SK-N-SH (cell line): ENCODE measurements at regions not wholly inside any gene's neighbourhood (a gene's known extent, or its start where the extent isn't known, plus 50 kb on each side); places are given as distances from the start of the nearest gene placed in this dataset.

ENCODE experiments used
- CTCF ChIA-PET: fragments of 300-600, 350-600 bp; formaldehyde crosslinking; extraction: SDS; loops from one replicate; lab custom pipeline; 2021; lab: Yijun Ruan, JAX
- POLR2A ChIA-PET: fragments of 350-600 bp; sonication (Branson Sonifier 250); formaldehyde crosslinking; extraction: SDS; loops from one replicate; lab custom pipeline; 2020; ENCODE audit warnings: antibody characterized with exemption, inconsistent platforms; lab: Yijun Ruan, JAX
- DNase-seq: peaks from one replicate; pipeline ENCODE4 v3.0.0; 2012
- H2AFZ ChIP-seq: fragments of 200-600 bp; sonication (generic); 2 replicates; pipeline ENCODE4 v1.8.1; 2016; ENCODE audit warnings: antibody characterized with exemption, mild to moderate bottlenecking, low read depth
- H3F3A ChIP-seq: fragments of 200-600 bp; sonication (generic); replicated peaks from 2 replicates; pipeline ENCODE3; 2016; ENCODE audit warnings: antibody characterized with exemption, mild to moderate bottlenecking; ENCODE audit not compliant: insufficient read depth
- H3K27ac ChIP-seq, 2 experiments: fragments of 200-500 bp in 1 of 2; fragments of 200-600 bp in 1 of 2; sonication (Bioruptor generic) in 1 of 2; sonication (generic), shearing (Covaris generic) in 1 of 2; 2 replicates each; pipeline versions ENCODE4 v1.5.1 to v1.6.1; 2014 to 2016; ENCODE audit warnings: low read depth in 2 of 2, inconsistent platforms in 1 of 2, low read length in 1 of 2, mild to moderate bottlenecking in 1 of 2, mixed read lengths in 1 of 2
- H3K27me3 ChIP-seq: fragments of 200-600 bp; sonication (generic), shearing (Covaris generic); 2 replicates; pipeline ENCODE4 v1.6.1; 2016; ENCODE audit warnings: mixed run types; ENCODE audit not compliant: insufficient read depth
- H3K36me3 ChIP-seq, 2 experiments: fragments of 200-500 bp in 1 of 2; fragments of 200-600 bp in 1 of 2; sonication (Bioruptor generic) in 1 of 2; sonication (generic) in 1 of 2; replicated peaks in 1 of 2; 2 replicates each; pipeline versions ENCODE3 to v1.5.1; 2014 to 2016; ENCODE audit warnings: low read length in 1 of 2, mild to moderate bottlenecking in 1 of 2; ENCODE audit not compliant: insufficient read depth in 2 of 2, control insufficient read depth in 1 of 2
- H3K4me1 ChIP-seq, 2 experiments: fragments of 200-500 bp in 1 of 2; fragments of 200-600 bp in 1 of 2; sonication (Bioruptor generic) in 1 of 2; sonication (generic), shearing (Covaris generic) in 1 of 2; 2 replicates each; pipeline versions ENCODE4 v1.5.1 to v1.6.1; 2014 to 2016; ENCODE audit warnings: low read depth in 1 of 2, low read length in 1 of 2, mixed run types in 1 of 2; ENCODE audit not compliant: insufficient read depth in 2 of 2, control insufficient read depth in 1 of 2
- H3K4me2 ChIP-seq: fragments of 200-600 bp; sonication (generic), shearing (Covaris generic); 2 replicates; pipeline ENCODE4 v1.6.1; 2017; ENCODE audit warnings: mixed run types
- H3K4me3 ChIP-seq, 2 experiments: fragments of 200-500 bp in 1 of 2; fragments of 200-600 bp in 1 of 2; sonication (Bioruptor generic) in 1 of 2; sonication (generic), shearing (Covaris generic) in 1 of 2; 2 replicates each; pipeline versions ENCODE4 v1.5.1 to v1.8.1; 2014 to 2016; ENCODE audit warnings: low read depth in 2 of 2, inconsistent platforms in 1 of 2, low read length in 1 of 2, mild to moderate bottlenecking in 1 of 2, mixed read lengths in 1 of 2, moderate library complexity in 1 of 2
- H3K79me2 ChIP-seq: fragments of 200-600 bp; sonication (generic); 2 replicates; pipeline ENCODE4 v1.8.1; 2017; ENCODE audit warnings: mild to moderate bottlenecking; ENCODE audit not compliant: insufficient read depth
- H3K9ac ChIP-seq: fragments of 200-600 bp; sonication (generic); 2 replicates; pipeline ENCODE4 v1.6.1; 2017; ENCODE audit warnings: mixed run types
- H3K9me2 ChIP-seq: fragments of 200-600 bp; sonication (generic); 2 replicates; pipeline ENCODE4 v1.6.1; 2017; ENCODE audit warnings: mixed run types
- H3K9me3 ChIP-seq: fragments of 200-600 bp; sonication (generic); 2 replicates; pipeline ENCODE4 v1.6.1; 2017; ENCODE audit warnings: mixed run types, mild to moderate bottlenecking, moderate library complexity
- H4K20me1 ChIP-seq: fragments of 200-600 bp; sonication (generic); 2 replicates; pipeline ENCODE4 v1.6.1; 2017; ENCODE audit warnings: mild to moderate bottlenecking, mixed run types; ENCODE audit not compliant: insufficient read depth
- ELF1 ChIP-seq: IDR thresholded peaks from 2 replicates; pipeline ENCODE4 v1.4.0; 2012
- EP300 ChIP-seq, 2 experiments: IDR thresholded peaks; 2 replicates each; pipeline versions ENCODE4 v1.4.0 to v1.6.1; 2012; ENCODE audit warnings: borderline replicate concordance in 1 of 2, low read depth in 1 of 2, low read length in 1 of 2
- GABPA ChIP-seq: IDR thresholded peaks from 2 replicates; pipeline ENCODE4 v1.4.0; 2012; ENCODE audit warnings: low read depth, mild to moderate bottlenecking
- MAX ChIP-seq: IDR thresholded peaks from 2 replicates; pipeline ENCODE4 v1.4.0; 2012; ENCODE audit warnings: low read depth
- MXI1 ChIP-seq: IDR thresholded peaks from 2 replicates; pipeline ENCODE4 v1.6.1; 2012; ENCODE audit warnings: mild to moderate bottlenecking, low read depth, low read length, improper control_type of control experiment
- POLR2AphosphoS5 ChIP-seq: IDR thresholded peaks from 2 replicates; pipeline ENCODE4 v1.6.1; 2012; ENCODE audit warnings: low read depth, low read length
- RCOR1 ChIP-seq: fragments of 150-350 bp; IDR thresholded peaks from 2 replicates; pipeline ENCODE4 v1.6.1; 2017; ENCODE audit warnings: antibody characterized with exemption, low read length
- RFX5 ChIP-seq: IDR thresholded peaks from 2 replicates; pipeline ENCODE4 v1.6.1; 2012; ENCODE audit warnings: mild to moderate bottlenecking, improper control_type of control experiment, low read length
- SIN3A ChIP-seq: IDR thresholded peaks from 2 replicates; pipeline ENCODE4 v1.6.1; 2012; ENCODE audit warnings: low read depth, mild to moderate bottlenecking, low read length, moderate library complexity, borderline replicate concordance
- SMC3 ChIP-seq: IDR thresholded peaks from 2 replicates; pipeline ENCODE4 v1.6.1; 2012; ENCODE audit warnings: low read depth, low read length, improper control_type of control experiment
- TAF1 ChIP-seq: IDR thresholded peaks from 2 replicates; pipeline ENCODE4 v1.6.1; 2012; ENCODE audit warnings: low read depth, mild to moderate bottlenecking, low read length, moderate library complexity, borderline replicate concordance
- USF1 ChIP-seq: IDR thresholded peaks from 2 replicates; pipeline ENCODE4 v1.4.0; 2012; ENCODE audit warnings: low read depth, borderline replicate concordance
- USF2 ChIP-seq: fragments of 150-350 bp; IDR thresholded peaks from 2 replicates; pipeline ENCODE4 v1.6.1; 2017; ENCODE audit warnings: antibody characterized with exemption, low read length, low read depth, borderline replicate concordance
- WGBS: methylation state at CpG from one replicate; pipeline ENCODE4 v1.1.6; 2017; ENCODE audit warnings: low lambda C conversion rate; 5-methylcytosine and 5-hydroxymethylcytosine counted together
- TF ChIP-seq, protein P1 (sequence below): IDR thresholded peaks from 2 replicates; pipeline ENCODE4 v1.4.0; 2012; ENCODE audit warnings: low read depth, borderline replicate concordance

- no peak for TF ChIP-seq USF2
Measured at GRCh38 chr2:226325526-226325925, 474.1 kb downstream of the IRS1 start (continued).

DNA sequence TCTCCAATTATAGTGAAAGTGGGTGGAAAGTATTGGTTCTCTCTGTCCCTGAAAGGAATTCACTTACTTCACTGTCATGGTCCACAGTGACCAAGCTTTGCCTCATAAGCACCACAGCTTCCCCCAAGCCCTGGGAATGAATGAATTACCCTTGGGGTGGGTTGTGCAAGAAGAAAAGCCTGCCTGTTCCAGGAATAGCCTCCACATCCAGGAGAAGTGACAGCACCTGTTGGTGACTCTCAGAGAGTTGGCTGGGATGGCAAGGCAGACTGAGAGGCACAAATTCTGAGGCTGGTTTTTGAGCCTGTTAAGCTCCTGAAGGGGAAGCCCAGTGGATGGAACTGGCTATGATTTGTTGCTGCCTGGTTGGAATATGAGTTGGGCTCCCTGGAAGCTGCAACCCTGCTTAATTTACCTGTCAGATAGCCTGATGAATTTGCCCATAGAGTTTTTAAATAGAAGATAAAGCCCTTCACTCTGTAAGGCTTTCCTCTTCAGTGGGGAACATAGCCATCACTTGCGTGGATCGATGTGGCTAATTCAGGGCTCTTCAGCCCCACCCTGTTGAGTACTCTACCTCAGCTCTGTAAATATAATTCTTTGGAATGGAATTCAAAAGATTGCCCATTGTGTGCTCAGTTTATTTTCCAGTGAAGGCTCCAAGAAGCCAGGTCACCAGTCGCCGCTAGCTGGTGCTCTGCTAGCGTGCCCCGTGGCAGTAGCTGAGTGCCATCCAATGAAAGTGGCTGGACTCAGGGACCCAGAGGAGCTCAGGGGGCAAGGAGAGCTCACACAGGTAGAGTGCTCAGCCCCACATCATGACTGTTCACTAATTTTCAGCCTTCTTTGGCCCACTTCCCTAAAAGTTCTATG is 479.3 kb downstream of the IRS1 start:
- Histone ChIP-seq H4K20me1 (no peaks in the 10 kb centered on the region), H3K4me2 (no peak overlapping the region), H3K79me2 (no peaks in the 10 kb centered on the region), H3K36me3 (no peaks in the 10 kb centered on the region), H3K9me3 (no peaks in the 10 kb centered on the region), H3K27me3 (no peaks in the 10 kb centered on the region), H3K27ac (no peak overlapping the region), H3K9ac (no peak overlapping the region), H3F3A (no peaks in the 10 kb centered on the region), H3K9me2 (no peaks in the 10 kb centered on the region), H3K4me1 (no peaks in the 10 kb centered on the region), H2AFZ (no peak overlapping the region), H3K4me3 (no peak overlapping the region)
- ChIA-PET POLR2A (no interaction called here), CTCF (interaction anchor here (1.2 kb wide), 1 partner anchor 482 kb away, joined by 4 read pairs; no protein-coding TSS in a partner anchor)
- 65% methylated on average over 6 of the region's 6 CpGs for WGBS
- no peak for TF ChIP-seq POLR2AphosphoS5
- TF ChIP-seq GABPA: no peak
- no peak for DNase-seq

- Histone ChIP-seq H3K4me2 (no peak overlapping the region), H3K4me1 (no peaks in the 10 kb centered on the region), H3K9me2 (no peaks in the 10 kb centered on the region), H4K20me1 (no peaks in the 10 kb centered on the region), H3F3A (no peaks in the 10 kb centered on the region), H2AFZ (no peak overlapping the region), H3K79me2 (no peaks in the 10 kb centered on the region), H3K27ac (no peak overlapping the region), H3K9me3 (no peaks in the 10 kb centered on the region), H3K27me3 (no peaks in the 10 kb centered on the region), H3K9ac (no peak overlapping the region), H3K36me3 (no peaks in the 10 kb centered on the region), H3K4me3 (no peak overlapping the region)
- WGBS: 25% methylated on average over 2 of the region's 2 CpGs
- ChIA-PET POLR2A (no interaction called here), CTCF (no interaction called here)
- no peak for DNase-seq
- TF ChIP-seq RCOR1 (no peak), SMC3 (no peak), SIN3A (no peak), EP300 (IDR thresholded peaks at IDR 0.05; ENCODE audit: borderline replicate concordance in 1 of 2, low read depth in 1 of 2, low read length in 1 of 2) (no peak), RFX5 (no peak), TAF1 (no peak), MXI1 (no peak), ELF1 (no peak), USF2 (no peak), USF1 (no peak), MAX (no peak)
- TF ChIP-seq, protein P1, sequence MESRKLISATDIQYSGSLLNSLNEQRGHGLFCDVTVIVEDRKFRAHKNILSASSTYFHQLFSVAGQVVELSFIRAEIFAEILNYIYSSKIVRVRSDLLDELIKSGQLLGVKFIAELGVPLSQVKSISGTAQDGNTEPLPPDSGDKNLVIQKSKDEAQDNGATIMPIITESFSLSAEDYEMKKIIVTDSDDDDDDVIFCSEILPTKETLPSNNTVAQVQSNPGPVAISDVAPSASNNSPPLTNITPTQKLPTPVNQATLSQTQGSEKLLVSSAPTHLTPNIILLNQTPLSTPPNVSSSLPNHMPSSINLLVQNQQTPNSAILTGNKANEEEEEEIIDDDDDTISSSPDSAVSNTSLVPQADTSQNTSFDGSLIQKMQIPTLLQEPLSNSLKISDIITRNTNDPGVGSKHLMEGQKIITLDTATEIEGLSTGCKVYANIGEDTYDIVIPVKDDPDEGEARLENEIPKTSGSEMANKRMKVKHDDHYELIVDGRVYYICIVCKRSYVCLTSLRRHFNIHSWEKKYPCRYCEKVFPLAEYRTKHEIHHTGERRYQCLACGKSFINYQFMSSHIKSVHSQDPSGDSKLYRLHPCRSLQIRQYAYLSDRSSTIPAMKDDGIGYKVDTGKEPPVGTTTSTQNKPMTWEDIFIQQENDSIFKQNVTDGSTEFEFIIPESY: no peak
Measured at GRCh38 chr2:226317970-226318369, 481.6 kb downstream of the IRS1 start.
